Smooth muscle cell (in vitro differentiated cells): ENCODE measurements at regions not wholly inside any gene's neighbourhood (a gene's known extent, or its start where the extent isn't known, plus 50 kb on each side); places are given as distances from the start of the nearest gene placed in this dataset.

Experiments
- DNase-seq: peaks from one replicate; lab custom pipeline; 2025; ENCODE audit not compliant: unreplicated experiment; lab: John Stamatoyannopoulos, UW
- H2AFZ ChIP-seq: fragments of 200-600 bp; sonication (generic); 2 replicates; pipeline ENCODE4 v1.6.0; 2016; ENCODE audit warnings: antibody characterized with exemption, low read depth, mild to moderate bottlenecking
- H3F3A ChIP-seq: fragments of 200-600 bp; sonication (generic); 2 replicates; pipeline ENCODE4 v1.6.0; 2017; ENCODE audit warnings: antibody characterized with exemption, low read depth
- H3K27ac ChIP-seq: fragments of 200-600 bp; sonication (generic); 2 replicates; pipeline ENCODE4 v1.5.1; 2016; ENCODE audit warnings: low read depth, mild to moderate bottlenecking
- H3K27me3 ChIP-seq: fragments of 200-600 bp; sonication (generic); 2 replicates; pipeline ENCODE4 v1.6.1; 2016; ENCODE audit warnings: low read depth, mild to moderate bottlenecking
- H3K36me3 ChIP-seq: fragments of 200-600 bp; sonication (generic); 2 replicates; pipeline ENCODE4 v1.5.1; 2016; ENCODE audit warnings: low read depth
- H3K4me1 ChIP-seq: fragments of 200-600 bp; sonication (generic); 2 replicates; pipeline ENCODE4 v1.5.1; 2016; ENCODE audit warnings: low read depth
- H3K4me2 ChIP-seq: fragments of 200-600 bp; sonication (generic); 2 replicates; pipeline ENCODE4 v1.6.0; 2016; ENCODE audit warnings: mild to moderate bottlenecking
- H3K4me3 ChIP-seq: fragments of 200-600 bp; sonication (generic); 2 replicates; pipeline ENCODE4 v1.5.1; 2016; ENCODE audit warnings: mild to moderate bottlenecking
- H3K79me2 ChIP-seq: fragments of 200-600 bp; sonication (generic); 2 replicates; pipeline ENCODE4 v1.6.0; 2016; ENCODE audit warnings: low read depth, mild to moderate bottlenecking
- H3K9ac ChIP-seq: fragments of 200-600 bp; sonication (generic); 2 replicates; pipeline ENCODE4 v1.6.0; 2016; ENCODE audit warnings: low read depth
- H3K9me3 ChIP-seq: fragments of 200-600 bp; sonication (generic); replicated peaks from 2 replicates; pipeline ENCODE4 v1.5.1; 2016; ENCODE audit warnings: low read depth
- H4K20me1 ChIP-seq: fragments of 200-600 bp; sonication (generic); 2 replicates; pipeline ENCODE4 v1.6.0; 2016; ENCODE audit warnings: low read depth
- CTCF ChIP-seq: fragments of 200-600 bp; sonication (generic); IDR thresholded peaks from 2 replicates; pipeline ENCODE4 v1.5.1; 2017; ENCODE audit warnings: borderline replicate concordance, mild to moderate bottlenecking, antibody characterized with exemption; ENCODE audit not compliant: insufficient read depth, poor library complexity, severe bottlenecking
- WGBS: methylation state at CpG from one replicate; pipeline ENCODE4 v1.1.7; 2016; ENCODE audit warnings: low lambda C conversion rate; 5-methylcytosine and 5-hydroxymethylcytosine counted together

GRCh38 chr3:34650131-34650530, 851.7 kb downstream of the PDCD6IP start:
- Histone ChIP-seq H3K27me3 (no peaks in the 10 kb centered on the region), H3K4me1 (no peaks in the 10 kb centered on the region), H3K27ac (no peak overlapping the region), H2AFZ (no peak overlapping the region), H3K9me3 (no peaks in the 10 kb centered on the region), H3K79me2 (no peaks in the 10 kb centered on the region), H3K4me2 (no peak overlapping the region), H3K4me3 (no peak overlapping the region), H4K20me1 (no peaks in the 10 kb centered on the region), H3K36me3 (no peaks in the 10 kb centered on the region), H3F3A (no peaks in the 10 kb centered on the region), H3K9ac (no peak overlapping the region)
- no peak for TF ChIP-seq CTCF
- WGBS, result 95% methylated on average over 4 of the region's 4 CpGs
- no peak for DNase-seq

GRCh38 chr3:34668915-34669314, 870.5 kb downstream of the PDCD6IP start:
- Histone ChIP-seq H2AFZ (no peak overlapping the region), H3K79me2 (no peaks in the 10 kb centered on the region), H3K4me1 (no peaks in the 10 kb centered on the region), H3F3A (no peaks in the 10 kb centered on the region), H3K36me3 (no peaks in the 10 kb centered on the region), H3K27me3 (no peaks in the 10 kb centered on the region), H3K27ac (no peak overlapping the region), H3K4me3 (no peak overlapping the region), H4K20me1 (no peaks in the 10 kb centered on the region), H3K4me2 (no peak overlapping the region), H3K9ac (no peak overlapping the region), H3K9me3 (no peaks in the 10 kb centered on the region)
- WGBS, result 67% methylated on average over 3 of the region's 3 CpGs
- no peak for DNase-seq
- TF ChIP-seq CTCF, result no peak

- H3K4me2 ChIP-seq, result no peak overlapping the region
- H3K36me3 ChIP-seq, result no peaks in the 10 kb centered on the region
- no peak overlapping the region for H2AFZ ChIP-seq
- H3K9me3 ChIP-seq, result no peaks in the 10 kb centered on the region
- H3K79me2 ChIP-seq, result no peaks in the 10 kb centered on the region
- H4K20me1 ChIP-seq, result no peaks in the 10 kb centered on the region
- no peaks in the 10 kb centered on the region for H3F3A ChIP-seq
- TF ChIP-seq CTCF, result no peak
- H3K4me3 ChIP-seq, result no peak overlapping the region
- no peaks in the 10 kb centered on the region for H3K27me3 ChIP-seq
- H3K4me1 ChIP-seq, result no peaks in the 10 kb centered on the region
- 60% methylated on average over 3 of the region's 3 CpGs for WGBS
- no peak overlapping the region for H3K9ac ChIP-seq
- H3K27ac ChIP-seq, result no peak overlapping the region
- no peak for DNase-seq
Observed at GRCh38 chr3:34669490-34669889, 871.1 kb downstream of the PDCD6IP start.

- Histone ChIP-seq H3K4me3 (no peak overlapping the region), H3K79me2 (no peaks in the 10 kb centered on the region), H3K9me3 (no peaks in the 10 kb centered on the region), H3K27ac (no peak overlapping the region), H4K20me1 (no peaks in the 10 kb centered on the region), H3K4me1 (no peaks in the 10 kb centered on the region), H3K27me3 (no peaks in the 10 kb centered on the region), H3K4me2 (no peak overlapping the region), H3K9ac (no peak overlapping the region), H2AFZ (no peak overlapping the region), H3F3A (no peaks in the 10 kb centered on the region), H3K36me3 (no peaks in the 10 kb centered on the region)
- TF ChIP-seq CTCF, result no peak
- WGBS, result 68% methylated on average over 2 of the region's 2 CpGs
- no peak for DNase-seq
Observed at GRCh38 chr3:34675383-34676120, 877.1 kb downstream of the PDCD6IP start.
